ENCODE measurements at regions not wholly inside any gene's neighbourhood (a gene's known extent, or its start where the extent isn't known, plus 50 kb on each side); places are given as distances from the start of the nearest gene placed in this dataset.

DNA sequence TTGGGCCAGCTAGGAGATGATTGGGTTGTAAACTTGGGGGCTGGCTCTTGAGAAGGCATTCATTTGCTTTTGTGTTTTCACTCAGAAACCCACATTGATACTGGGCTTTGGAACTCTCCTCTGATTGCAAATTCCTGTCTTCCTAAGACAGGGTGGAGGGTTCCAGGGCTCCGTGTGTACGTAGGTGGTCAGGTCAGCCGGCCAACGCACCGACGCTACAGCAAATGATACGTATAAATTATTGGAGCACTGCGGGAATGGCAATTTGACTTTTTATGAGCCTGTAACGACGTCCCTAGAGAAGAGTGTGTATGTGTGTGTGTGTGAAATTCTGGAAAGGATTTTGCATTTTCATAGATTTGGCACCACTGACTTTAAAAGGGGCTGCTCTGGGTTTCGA is 236.9 kb downstream of the SHOX start:
- TF ChIP-seq, protein P1, sequence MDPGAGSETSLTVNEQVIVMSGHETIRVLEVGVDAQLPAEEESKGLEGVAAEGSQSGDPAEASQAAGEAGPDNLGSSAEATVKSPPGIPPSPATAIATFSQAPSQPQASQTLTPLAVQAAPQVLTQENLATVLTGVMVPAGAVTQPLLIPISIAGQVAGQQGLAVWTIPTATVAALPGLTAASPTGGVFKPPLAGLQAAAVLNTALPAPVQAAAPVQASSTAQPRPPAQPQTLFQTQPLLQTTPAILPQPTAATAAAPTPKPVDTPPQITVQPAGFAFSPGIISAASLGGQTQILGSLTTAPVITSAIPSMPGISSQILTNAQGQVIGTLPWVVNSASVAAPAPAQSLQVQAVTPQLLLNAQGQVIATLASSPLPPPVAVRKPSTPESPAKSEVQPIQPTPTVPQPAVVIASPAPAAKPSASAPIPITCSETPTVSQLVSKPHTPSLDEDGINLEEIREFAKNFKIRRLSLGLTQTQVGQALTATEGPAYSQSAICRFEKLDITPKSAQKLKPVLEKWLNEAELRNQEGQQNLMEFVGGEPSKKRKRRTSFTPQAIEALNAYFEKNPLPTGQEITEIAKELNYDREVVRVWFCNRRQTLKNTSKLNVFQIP (CRISPR knock-in tag; IDR thresholded peaks at IDR 0.05; ENCODE audit: borderline replicate concordance, low read depth), result no peak
- TF ChIP-seq SNAI2 (CRISPR knock-in tag; IDR thresholded peaks at IDR 0.05) (no peak), ZFP30 (CRISPR knock-in tag; IDR thresholded peaks at IDR 0.05) (no peak), TOX (CRISPR knock-in tag; IDR thresholded peaks at IDR 0.05; ENCODE audit: borderline replicate concordance) (no peak), ESRRG (CRISPR knock-in tag; IDR thresholded peaks at IDR 0.05) (no peak), TCF4 (CRISPR knock-in tag; IDR thresholded peaks at IDR 0.05; ENCODE audit: borderline replicate concordance) (no peak)
- no peak for ATAC-seq

- no peak for ATAC-seq
- no peak for TF ChIP-seq ZNF8 (CRISPR knock-in tag; IDR thresholded peaks at IDR 0.05)
- TF ChIP-seq SNAI2 (CRISPR knock-in tag; IDR thresholded peaks at IDR 0.05), result no peak
- TF ChIP-seq, protein P1 (CRISPR knock-in tag; IDR thresholded peaks at IDR 0.05; ENCODE audit: borderline replicate concordance, low read depth), result no peak
- TF ChIP-seq ZFP3 (CRISPR knock-in tag; IDR thresholded peaks at IDR 0.05), result no peak
- no peak for TF ChIP-seq ISL1 (CRISPR knock-in tag; IDR thresholded peaks at IDR 0.05)
- no peak for TF ChIP-seq ZFP30 (CRISPR knock-in tag; IDR thresholded peaks at IDR 0.05)
- TF ChIP-seq GLIS3 (CRISPR knock-in tag; IDR thresholded peaks at IDR 0.05), result no peak
- TF ChIP-seq TCF4 (CRISPR knock-in tag; IDR thresholded peaks at IDR 0.05; ENCODE audit: borderline replicate concordance), result no peak
- no peak for TF ChIP-seq ZC3H10 (CRISPR knock-in tag; IDR thresholded peaks at IDR 0.05)
- TF ChIP-seq BACH2 (CRISPR knock-in tag; IDR thresholded peaks at IDR 0.05; ENCODE audit: borderline replicate concordance), result no peak
- no peak for TF ChIP-seq ZNF70 (CRISPR knock-in tag; IDR thresholded peaks at IDR 0.05)
These were observed 235.9 kb downstream of the SHOX start for GRCh38 chrX:866441-866990.

DNA sequence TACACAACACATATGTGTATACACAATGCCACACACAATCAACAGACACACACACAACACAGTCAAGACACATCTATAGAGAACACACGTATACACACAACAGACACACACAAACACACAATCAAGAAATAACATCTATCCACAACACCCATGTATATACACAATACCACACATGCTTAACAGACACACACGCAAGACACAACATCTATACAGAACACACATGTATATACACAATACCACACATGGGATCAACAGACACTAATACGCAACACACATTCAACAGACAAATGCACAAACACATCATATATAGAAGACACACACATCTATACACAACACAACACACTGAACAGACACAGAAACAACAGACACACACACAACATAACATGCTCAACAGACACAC is 234.8 kb downstream of the SHOX start:
- ATAC-seq, result no peak
- TF ChIP-seq ZNF70 (CRISPR knock-in tag; IDR thresholded peaks at IDR 0.05) (no peak), ZNF8 (CRISPR knock-in tag; IDR thresholded peaks at IDR 0.05) (no peak), OSR1 (CRISPR knock-in tag; IDR thresholded peaks at IDR 0.05) (no peak), PATZ1 (CRISPR knock-in tag; IDR thresholded peaks at IDR 0.05; ENCODE audit: borderline replicate concordance) (no peak)

GRCh38 chrX:861921-862320 is 231.3 kb downstream of the SHOX start:
- TF ChIP-seq ZC3H10 (CRISPR knock-in tag; IDR thresholded peaks at IDR 0.05), result no peak
- no peak for TF ChIP-seq ZNF8 (CRISPR knock-in tag; IDR thresholded peaks at IDR 0.05)
- TF ChIP-seq, protein P1 (CRISPR knock-in tag; IDR thresholded peaks at IDR 0.05; ENCODE audit: borderline replicate concordance, low read depth), result no peak
- no peak for TF ChIP-seq ZFP30 (CRISPR knock-in tag; IDR thresholded peaks at IDR 0.05)
- TF ChIP-seq CSDC2 (CRISPR knock-in tag; IDR thresholded peaks at IDR 0.05), result no peak
- no peak for TF ChIP-seq ZFP3 (CRISPR knock-in tag; IDR thresholded peaks at IDR 0.05)
- TF ChIP-seq, protein P2, sequence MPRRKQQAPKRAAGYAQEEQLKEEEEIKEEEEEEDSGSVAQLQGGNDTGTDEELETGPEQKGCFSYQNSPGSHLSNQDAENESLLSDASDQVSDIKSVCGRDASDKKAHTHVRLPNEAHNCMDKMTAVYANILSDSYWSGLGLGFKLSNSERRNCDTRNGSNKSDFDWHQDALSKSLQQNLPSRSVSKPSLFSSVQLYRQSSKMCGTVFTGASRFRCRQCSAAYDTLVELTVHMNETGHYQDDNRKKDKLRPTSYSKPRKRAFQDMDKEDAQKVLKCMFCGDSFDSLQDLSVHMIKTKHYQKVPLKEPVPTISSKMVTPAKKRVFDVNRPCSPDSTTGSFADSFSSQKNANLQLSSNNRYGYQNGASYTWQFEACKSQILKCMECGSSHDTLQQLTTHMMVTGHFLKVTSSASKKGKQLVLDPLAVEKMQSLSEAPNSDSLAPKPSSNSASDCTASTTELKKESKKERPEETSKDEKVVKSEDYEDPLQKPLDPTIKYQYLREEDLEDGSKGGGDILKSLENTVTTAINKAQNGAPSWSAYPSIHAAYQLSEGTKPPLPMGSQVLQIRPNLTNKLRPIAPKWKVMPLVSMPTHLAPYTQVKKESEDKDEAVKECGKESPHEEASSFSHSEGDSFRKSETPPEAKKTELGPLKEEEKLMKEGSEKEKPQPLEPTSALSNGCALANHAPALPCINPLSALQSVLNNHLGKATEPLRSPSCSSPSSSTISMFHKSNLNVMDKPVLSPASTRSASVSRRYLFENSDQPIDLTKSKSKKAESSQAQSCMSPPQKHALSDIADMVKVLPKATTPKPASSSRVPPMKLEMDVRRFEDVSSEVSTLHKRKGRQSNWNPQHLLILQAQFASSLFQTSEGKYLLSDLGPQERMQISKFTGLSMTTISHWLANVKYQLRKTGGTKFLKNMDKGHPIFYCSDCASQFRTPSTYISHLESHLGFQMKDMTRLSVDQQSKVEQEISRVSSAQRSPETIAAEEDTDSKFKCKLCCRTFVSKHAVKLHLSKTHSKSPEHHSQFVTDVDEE (CRISPR knock-in tag; IDR thresholded peaks at IDR 0.05), result no peak
- no peak for TF ChIP-seq BACH2 (CRISPR knock-in tag; IDR thresholded peaks at IDR 0.05; ENCODE audit: borderline replicate concordance)
- no peak for TF ChIP-seq ZNF565 (CRISPR knock-in tag; conservative IDR thresholded peaks at IDR 0.05; ENCODE audit: low read depth)
- TF ChIP-seq, protein P3, sequence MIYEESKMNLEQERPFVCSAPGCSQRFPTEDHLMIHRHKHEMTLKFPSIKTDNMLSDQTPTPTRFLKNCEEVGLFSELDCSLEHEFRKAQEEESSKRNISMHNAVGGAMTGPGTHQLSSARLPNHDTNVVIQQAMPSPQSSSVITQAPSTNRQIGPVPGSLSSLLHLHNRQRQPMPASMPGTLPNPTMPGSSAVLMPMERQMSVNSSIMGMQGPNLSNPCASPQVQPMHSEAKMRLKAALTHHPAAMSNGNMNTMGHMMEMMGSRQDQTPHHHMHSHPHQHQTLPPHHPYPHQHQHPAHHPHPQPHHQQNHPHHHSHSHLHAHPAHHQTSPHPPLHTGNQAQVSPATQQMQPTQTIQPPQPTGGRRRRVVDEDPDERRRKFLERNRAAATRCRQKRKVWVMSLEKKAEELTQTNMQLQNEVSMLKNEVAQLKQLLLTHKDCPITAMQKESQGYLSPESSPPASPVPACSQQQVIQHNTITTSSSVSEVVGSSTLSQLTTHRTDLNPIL (CRISPR knock-in tag; IDR thresholded peaks at IDR 0.05; ENCODE audit: low read depth), result no peak
- no peak for TF ChIP-seq RARB (CRISPR knock-in tag; IDR thresholded peaks at IDR 0.05)
- TF ChIP-seq ISL1 (CRISPR knock-in tag; IDR thresholded peaks at IDR 0.05), result no peak
- TF ChIP-seq PPARA (CRISPR knock-in tag; IDR thresholded peaks at IDR 0.05; ENCODE audit: borderline replicate concordance), result no peak
- no peak for ATAC-seq
